HEK293 (cell line): ENCODE measurements at regions not wholly inside any gene's neighbourhood (a gene's known extent, or its start where the extent isn't known, plus 50 kb on each side); places are given as distances from the start of the nearest gene placed in this dataset.

Experiments used
- CTCF ChIA-PET: fragments of 350-600 bp; formaldehyde crosslinking; extraction: SDS; loops from one replicate; lab custom pipeline; 2021; ENCODE audit warnings: antibody characterized with exemption; lab: Yijun Ruan, JAX
- POLR2A ChIA-PET: fragments of 300-600 bp; formaldehyde crosslinking; extraction: SDS; loops from one replicate; lab custom pipeline; 2020; ENCODE audit warnings: antibody characterized with exemption, inconsistent platforms; lab: Yijun Ruan, JAX
- H3K27ac ChIP-seq: fragments of 200-500 bp; sonication (Bioruptor generic); 2 replicates; pipeline ENCODE4 v1.5.1; 2014; ENCODE audit warnings: low read depth, low read length, control low read depth, inconsistent platforms; ENCODE audit errors: extremely low read depth
- H3K36me3 ChIP-seq, 2 experiments: fragments of 200-500 bp in 1 of 2; sonication (Bioruptor generic) in 1 of 2; 1 replicate in 1 of 2; 2 replicates in 1 of 2; pipeline ENCODE4 v1.5.1; 2014 to 2017; ENCODE audit warnings: inconsistent platforms in 2 of 2, low read length in 2 of 2; ENCODE audit not compliant: control insufficient read depth in 2 of 2, insufficient read depth in 1 of 2
- H3K4me1 ChIP-seq: fragments of 200-500 bp; sonication (Bioruptor generic); 2 replicates; pipeline ENCODE4 v1.5.1; 2014; ENCODE audit warnings: mild to moderate bottlenecking, low read length, inconsistent platforms; ENCODE audit not compliant: control insufficient read depth, insufficient read depth
- H3K4me3 ChIP-seq: 2 replicates; pipeline ENCODE4 v1.5.1; 2011; ENCODE audit warnings: low read depth, mild to moderate bottlenecking, control low read depth, low read length, moderate library complexity
- H3K9me3 ChIP-seq: fragments of 200-500 bp; sonication (Bioruptor generic); 2 replicates; pipeline ENCODE4 v1.5.1; 2014; ENCODE audit warnings: low read depth, low read length, inconsistent platforms; ENCODE audit not compliant: control insufficient read depth, insufficient read depth
- EGR2 ChIP-seq: fragments of 450-650 bp; formaldehyde crosslinking; IDR thresholded peaks from 2 replicates; pipeline ENCODE4 v1.5.1; 2016; ENCODE audit warnings: low read depth, missing biosample characterization, missing genetic modification characterization
- GLIS1 ChIP-seq: fragments of 450-650 bp; formaldehyde crosslinking; IDR thresholded peaks from 2 replicates; pipeline ENCODE4 v1.5.1; 2016; ENCODE audit warnings: missing biosample characterization, missing genetic modification characterization
- MZF1 ChIP-seq: fragments of 450-650 bp; formaldehyde crosslinking; IDR thresholded peaks from 2 replicates; pipeline ENCODE4 v1.5.1; 2017; ENCODE audit warnings: missing biosample characterization, missing genetic modification characterization, borderline replicate concordance
- REPIN1 ChIP-seq: fragments of 450-650 bp; formaldehyde crosslinking; IDR thresholded peaks from 2 replicates; pipeline ENCODE4 v1.5.1; 2017; ENCODE audit warnings: missing biosample characterization, missing genetic modification characterization, low read depth
- ZEB2 ChIP-seq: fragments of 450-650 bp; formaldehyde crosslinking; IDR thresholded peaks from 2 replicates; pipeline ENCODE4 v1.5.1; 2016; ENCODE audit warnings: missing biosample characterization, missing genetic modification characterization
- ZFHX2 ChIP-seq: fragments of 450-650 bp; formaldehyde crosslinking; conservative IDR thresholded peaks from 2 replicates; pipeline ENCODE4 v1.5.1; 2016; ENCODE audit warnings: missing biosample characterization, missing genetic modification characterization
- ZFP41 ChIP-seq: fragments of 450-650 bp; formaldehyde crosslinking; IDR thresholded peaks from 2 replicates; pipeline ENCODE4 v1.5.1; 2016; ENCODE audit warnings: missing biosample characterization, missing genetic modification characterization, borderline replicate concordance
- ZNF146 ChIP-seq: fragments of 450-650 bp; formaldehyde crosslinking; IDR thresholded peaks from 2 replicates; pipeline ENCODE4 v1.5.1; 2016; ENCODE audit warnings: missing biosample characterization, missing genetic modification characterization
- ZNF155 ChIP-seq: fragments of 450-650 bp; formaldehyde crosslinking; IDR thresholded peaks from 2 replicates; pipeline ENCODE4 v1.5.1; 2016; ENCODE audit warnings: missing biosample characterization, missing genetic modification characterization
- ZNF221 ChIP-seq: fragments of 450-650 bp; formaldehyde crosslinking; IDR thresholded peaks from 2 replicates; pipeline ENCODE4 v1.5.1; 2017; ENCODE audit warnings: missing biosample characterization, missing genetic modification characterization, borderline replicate concordance
- ZNF366 ChIP-seq: fragments of 450-650 bp; formaldehyde crosslinking; conservative IDR thresholded peaks from 2 replicates; pipeline ENCODE4 v1.5.1; 2016; ENCODE audit warnings: missing biosample characterization, missing genetic modification characterization
- ZNF423 ChIP-seq: fragments of 450-650 bp; formaldehyde crosslinking; IDR thresholded peaks from 2 replicates; pipeline ENCODE4 v1.5.1; 2016; ENCODE audit warnings: missing biosample characterization, missing genetic modification characterization
- ZNF510 ChIP-seq: fragments of 450-650 bp; formaldehyde crosslinking; IDR thresholded peaks from 2 replicates; pipeline ENCODE4 v1.5.1; 2018; ENCODE audit warnings: mild to moderate bottlenecking, missing genetic modification characterization, missing biosample characterization; ENCODE audit not compliant: insufficient replicate concordance
- ZNF555 ChIP-seq: fragments of 450-650 bp; formaldehyde crosslinking; conservative IDR thresholded peaks from 2 replicates; pipeline ENCODE4 v1.5.1; 2017; ENCODE audit warnings: missing biosample characterization, mild to moderate bottlenecking, missing genetic modification characterization, inconsistent platforms
- ZNF560 ChIP-seq: fragments of 450-650 bp; formaldehyde crosslinking; IDR thresholded peaks from 2 replicates; pipeline ENCODE4 v1.5.1; 2017; ENCODE audit warnings: missing biosample characterization, missing genetic modification characterization, borderline replicate concordance
- ZNF791 ChIP-seq: fragments of 450-650 bp; formaldehyde crosslinking; IDR thresholded peaks from 2 replicates; pipeline ENCODE4 v1.5.1; 2016; ENCODE audit warnings: missing biosample characterization, missing genetic modification characterization
- ZNF792 ChIP-seq: fragments of 450-650 bp; formaldehyde crosslinking; IDR thresholded peaks from 2 replicates; pipeline ENCODE4 v1.5.1; 2016; ENCODE audit warnings: missing biosample characterization, missing genetic modification characterization
- TF ChIP-seq, protein P1 (sequence below): IDR thresholded peaks from 2 replicates; pipeline ENCODE4 v1.6.1; 2011; ENCODE audit warnings: mild to moderate bottlenecking, low read depth, low read length, borderline replicate concordance
- TF ChIP-seq, protein P2 (sequence below): fragments of 450-650 bp; formaldehyde crosslinking; IDR thresholded peaks from 2 replicates; pipeline ENCODE4 v1.5.1; 2016; ENCODE audit warnings: missing biosample characterization, missing genetic modification characterization
- TF ChIP-seq, protein P3 (sequence below): fragments of 450-650 bp; formaldehyde crosslinking; IDR thresholded peaks from 2 replicates; pipeline ENCODE4 v1.5.1; 2016; ENCODE audit warnings: missing biosample characterization, missing genetic modification characterization

DNA sequence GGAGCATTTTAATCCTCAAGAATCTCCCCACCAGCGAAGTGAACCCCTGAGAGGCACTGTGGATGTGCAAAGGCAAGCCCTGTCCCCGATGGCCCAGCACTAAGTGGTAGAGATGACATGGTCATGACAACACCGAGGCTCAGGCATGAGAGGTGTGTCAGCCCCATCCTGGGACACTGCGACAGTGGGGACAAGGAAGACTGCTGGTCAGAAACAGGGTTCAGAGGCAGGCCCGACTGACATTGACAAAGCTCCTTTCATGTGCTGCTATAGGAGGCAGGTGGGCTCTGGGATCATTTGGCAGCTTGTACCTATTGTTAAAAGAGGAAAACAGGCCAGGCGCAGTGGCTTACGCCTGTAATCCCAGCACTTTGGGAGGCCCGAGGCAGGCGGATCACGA lies 54.3 kb upstream of the MYEOV start:
- H3K36me3 ChIP-seq: no peaks in the 10 kb centered on the region
- H3K27ac ChIP-seq: no peak overlapping the region
- CTCF ChIA-PET: interaction anchor here (0.6 to 1.5 kb wide), 2 partner anchors 108 to 462 kb away, joined by 3 to 4 read pairs; no protein-coding TSS in a partner anchor
- H3K4me1 ChIP-seq: no peaks in the 10 kb centered on the region
- H3K9me3 ChIP-seq: no peaks in the 10 kb centered on the region
- no peak overlapping the region for H3K4me3 ChIP-seq
- POLR2A ChIA-PET: no interaction called here
- TF ChIP-seq, protein P1, sequence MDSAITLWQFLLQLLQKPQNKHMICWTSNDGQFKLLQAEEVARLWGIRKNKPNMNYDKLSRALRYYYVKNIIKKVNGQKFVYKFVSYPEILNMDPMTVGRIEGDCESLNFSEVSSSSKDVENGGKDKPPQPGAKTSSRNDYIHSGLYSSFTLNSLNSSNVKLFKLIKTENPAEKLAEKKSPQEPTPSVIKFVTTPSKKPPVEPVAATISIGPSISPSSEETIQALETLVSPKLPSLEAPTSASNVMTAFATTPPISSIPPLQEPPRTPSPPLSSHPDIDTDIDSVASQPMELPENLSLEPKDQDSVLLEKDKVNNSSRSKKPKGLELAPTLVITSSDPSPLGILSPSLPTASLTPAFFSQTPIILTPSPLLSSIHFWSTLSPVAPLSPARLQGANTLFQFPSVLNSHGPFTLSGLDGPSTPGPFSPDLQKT: no peak
- TF ChIP-seq, protein P2, sequence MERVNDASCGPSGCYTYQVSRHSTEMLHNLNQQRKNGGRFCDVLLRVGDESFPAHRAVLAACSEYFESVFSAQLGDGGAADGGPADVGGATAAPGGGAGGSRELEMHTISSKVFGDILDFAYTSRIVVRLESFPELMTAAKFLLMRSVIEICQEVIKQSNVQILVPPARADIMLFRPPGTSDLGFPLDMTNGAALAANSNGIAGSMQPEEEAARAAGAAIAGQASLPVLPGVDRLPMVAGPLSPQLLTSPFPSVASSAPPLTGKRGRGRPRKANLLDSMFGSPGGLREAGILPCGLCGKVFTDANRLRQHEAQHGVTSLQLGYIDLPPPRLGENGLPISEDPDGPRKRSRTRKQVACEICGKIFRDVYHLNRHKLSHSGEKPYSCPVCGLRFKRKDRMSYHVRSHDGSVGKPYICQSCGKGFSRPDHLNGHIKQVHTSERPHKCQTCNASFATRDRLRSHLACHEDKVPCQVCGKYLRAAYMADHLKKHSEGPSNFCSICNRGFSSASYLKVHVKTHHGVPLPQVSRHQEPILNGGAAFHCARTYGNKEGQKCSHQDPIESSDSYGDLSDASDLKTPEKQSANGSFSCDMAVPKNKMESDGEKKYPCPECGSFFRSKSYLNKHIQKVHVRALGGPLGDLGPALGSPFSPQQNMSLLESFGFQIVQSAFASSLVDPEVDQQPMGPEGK (tag by site-specific recombination): no peak
- no peak for TF ChIP-seq ZNF510 (tag by site-specific recombination)
- no peak for TF ChIP-seq ZNF366 (tag by site-specific recombination)
- TF ChIP-seq REPIN1 (tag by site-specific recombination): no peak
- no peak for TF ChIP-seq ZEB2 (tag by site-specific recombination)
- TF ChIP-seq, protein P3, sequence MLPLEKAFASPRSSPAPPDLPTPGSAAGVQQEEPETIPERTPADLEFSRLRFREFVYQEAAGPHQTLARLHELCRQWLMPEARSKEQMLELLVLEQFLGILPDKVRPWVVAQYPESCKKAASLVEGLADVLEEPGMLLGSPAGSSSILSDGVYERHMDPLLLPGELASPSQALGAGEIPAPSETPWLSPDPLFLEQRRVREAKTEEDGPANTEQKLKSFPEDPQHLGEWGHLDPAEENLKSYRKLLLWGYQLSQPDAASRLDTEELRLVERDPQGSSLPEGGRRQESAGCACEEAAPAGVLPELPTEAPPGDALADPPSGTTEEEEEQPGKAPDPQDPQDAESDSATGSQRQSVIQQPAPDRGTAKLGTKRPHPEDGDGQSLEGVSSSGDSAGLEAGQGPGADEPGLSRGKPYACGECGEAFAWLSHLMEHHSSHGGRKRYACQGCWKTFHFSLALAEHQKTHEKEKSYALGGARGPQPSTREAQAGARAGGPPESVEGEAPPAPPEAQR (tag by site-specific recombination): no peak
- TF ChIP-seq, all 188 proteins: peak for 0

DNA sequence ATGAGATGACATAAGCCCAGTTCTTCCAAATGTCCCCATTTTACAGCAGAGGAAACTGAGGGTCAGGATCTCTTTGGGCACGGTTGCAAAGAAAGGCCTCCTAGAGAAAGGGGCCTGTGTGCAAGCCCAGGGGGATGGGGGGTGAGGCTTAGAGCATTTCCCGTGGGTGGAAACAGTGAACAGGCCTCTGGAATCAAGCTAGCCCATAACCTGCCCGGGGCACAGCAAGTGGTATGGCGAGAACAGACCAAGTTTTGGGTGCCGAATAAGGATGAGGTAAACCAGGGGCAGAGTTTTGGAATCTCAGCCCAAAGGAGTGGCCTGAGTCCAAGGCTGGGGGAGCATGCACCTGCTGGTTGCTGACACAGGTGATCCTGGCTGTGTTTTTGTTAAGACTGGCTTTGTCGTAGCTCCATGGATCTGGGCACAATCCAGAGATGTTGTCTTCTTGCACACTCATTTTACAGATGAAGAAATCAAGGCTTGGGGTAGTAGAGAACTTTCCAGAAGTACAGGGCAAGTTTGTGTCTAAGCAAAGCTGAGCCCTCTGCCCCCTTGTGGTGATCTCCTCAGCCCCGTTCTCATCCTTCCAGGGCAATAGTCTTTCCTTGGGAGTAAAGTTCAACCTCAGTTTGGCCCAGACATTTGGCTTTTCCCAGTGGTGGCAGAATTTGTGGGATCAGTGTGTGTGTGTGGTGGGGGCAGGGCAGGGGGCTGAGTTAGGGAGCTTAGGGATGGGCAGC lies 53.5 kb upstream of the MYEOV start:
- ChIA-PET POLR2A (no interaction called here), CTCF (interaction anchor here (0.7 to 1.3 kb wide), 4 partner anchors 15 to 404 kb away, joined by 3 to 7 read pairs (median 3); no protein-coding TSS in a partner anchor)
- no peaks in the 10 kb centered on the region for H3K36me3 ChIP-seq

DNA sequence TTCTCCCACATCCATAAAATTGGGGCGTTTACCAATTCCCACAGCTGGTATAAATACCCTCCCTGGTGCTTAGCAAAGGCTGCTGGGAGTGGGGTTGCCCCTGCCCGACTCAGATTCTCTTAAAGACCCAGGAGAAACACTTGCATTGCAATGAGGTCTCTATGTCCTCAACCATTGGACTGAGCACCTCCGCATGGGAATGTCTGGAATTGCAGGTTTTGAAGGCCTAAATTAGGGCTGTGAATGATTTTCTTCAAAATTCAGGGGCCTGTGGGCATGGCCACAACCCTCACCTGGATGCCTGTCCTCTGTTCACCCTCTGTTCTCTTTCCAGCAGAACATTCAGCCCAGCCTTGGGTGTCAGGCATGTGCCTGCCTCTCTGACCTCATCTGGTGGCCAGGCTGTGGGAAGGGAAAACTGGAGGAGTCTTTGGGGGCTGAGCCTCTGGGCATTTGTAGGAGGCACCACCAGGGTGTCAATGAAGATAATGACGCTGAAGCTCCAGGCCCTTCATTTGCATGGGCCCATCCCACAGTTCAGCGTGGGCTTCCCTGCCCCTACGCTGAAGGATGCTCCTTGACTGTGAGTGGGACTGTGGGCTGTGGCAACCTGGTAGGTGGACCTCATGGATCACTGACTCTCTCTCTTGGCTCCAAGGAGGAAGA lies 52.7 kb upstream of the MYEOV start:
- POLR2A ChIA-PET: no interaction called here
- Histone ChIP-seq H3K4me1 (no peaks in the 10 kb centered on the region), H3K9me3 (no peaks in the 10 kb centered on the region), H3K36me3 (no peaks in the 10 kb centered on the region), H3K4me3 (no peak overlapping the region), H3K27ac (no peak overlapping the region)
- CTCF ChIA-PET: interaction anchor here (0.7 to 1.3 kb wide), 3 partner anchors 110 to 403 kb away, joined by 3 to 7 read pairs (median 3); no protein-coding TSS in a partner anchor
- TF ChIP-seq ZFHX2 (tag by site-specific recombination) (peak; percentile 84), MZF1 (tag by site-specific recombination) (no peak), EGR2 (tag by site-specific recombination) (peak; percentile 91)

More for the DNA sequence above, 53.5 kb upstream of the MYEOV start:
- H3K27ac ChIP-seq: no peak overlapping the region
- TF ChIP-seq GLIS1 (tag by site-specific recombination) (no peak), ZFP41 (tag by site-specific recombination) (no peak), ZNF423 (tag by site-specific recombination) (no peak), ZNF146 (no peak), ZNF155 (tag by site-specific recombination) (no peak), ZNF560 (tag by site-specific recombination) (no peak), ZNF791 (tag by site-specific recombination) (no peak), ZNF221 (tag by site-specific recombination) (no peak), ZNF792 (tag by site-specific recombination) (no peak), ZNF555 (no peak)
- TF ChIP-seq, all 188 proteins: peak for 0
- Histone ChIP-seq H3K4me1 (no peaks in the 10 kb centered on the region), H3K4me3 (no peak overlapping the region), H3K9me3 (no peaks in the 10 kb centered on the region)
